ENCODE measurements at regions not wholly inside any gene's neighbourhood (a gene's known extent, or its start where the extent isn't known, plus 50 kb on each side); places are given as distances from the start of the nearest gene placed in this dataset.

DNA sequence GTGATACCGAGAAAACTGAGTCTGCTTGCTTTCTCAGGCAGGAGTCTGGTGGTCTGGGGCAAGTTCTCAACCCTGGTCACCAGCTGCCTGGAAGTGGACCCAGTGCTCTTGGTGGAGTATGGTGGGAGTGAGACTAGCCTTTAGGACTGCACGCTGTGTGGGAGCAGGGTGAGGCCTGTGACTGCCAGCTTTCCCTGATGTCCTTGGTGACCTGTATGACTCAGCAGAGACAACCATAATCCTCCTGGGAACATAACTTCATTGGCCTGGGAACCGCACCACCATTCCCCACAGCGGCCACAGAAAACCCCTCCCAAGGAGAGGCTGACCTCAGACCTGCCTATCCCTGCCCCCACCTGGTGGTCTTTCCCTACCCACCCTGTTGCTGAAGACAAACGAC, 139.5 kb upstream of the CHRM2 start:
- no peak for TF ChIP-seq POLR2A (IDR thresholded peaks at IDR 0.05)
- TF ChIP-seq, protein P1, sequence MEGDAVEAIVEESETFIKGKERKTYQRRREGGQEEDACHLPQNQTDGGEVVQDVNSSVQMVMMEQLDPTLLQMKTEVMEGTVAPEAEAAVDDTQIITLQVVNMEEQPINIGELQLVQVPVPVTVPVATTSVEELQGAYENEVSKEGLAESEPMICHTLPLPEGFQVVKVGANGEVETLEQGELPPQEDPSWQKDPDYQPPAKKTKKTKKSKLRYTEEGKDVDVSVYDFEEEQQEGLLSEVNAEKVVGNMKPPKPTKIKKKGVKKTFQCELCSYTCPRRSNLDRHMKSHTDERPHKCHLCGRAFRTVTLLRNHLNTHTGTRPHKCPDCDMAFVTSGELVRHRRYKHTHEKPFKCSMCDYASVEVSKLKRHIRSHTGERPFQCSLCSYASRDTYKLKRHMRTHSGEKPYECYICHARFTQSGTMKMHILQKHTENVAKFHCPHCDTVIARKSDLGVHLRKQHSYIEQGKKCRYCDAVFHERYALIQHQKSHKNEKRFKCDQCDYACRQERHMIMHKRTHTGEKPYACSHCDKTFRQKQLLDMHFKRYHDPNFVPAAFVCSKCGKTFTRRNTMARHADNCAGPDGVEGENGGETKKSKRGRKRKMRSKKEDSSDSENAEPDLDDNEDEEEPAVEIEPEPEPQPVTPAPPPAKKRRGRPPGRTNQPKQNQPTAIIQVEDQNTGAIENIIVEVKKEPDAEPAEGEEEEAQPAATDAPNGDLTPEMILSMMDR (IDR thresholded peaks at IDR 0.05), result no peak

Data from esophagus squamous epithelium (tissue), 4 donors.